Fibroblast of villous mesenchyme (primary cell): ENCODE measurements at regions not wholly inside any gene's neighbourhood (a gene's known extent, or its start where the extent isn't known, plus 50 kb on each side); places are given as distances from the start of the nearest gene placed in this dataset.
"Not testable (repeated sequence)": the region's sequence is repeated elsewhere in the genome, so short reads cannot be mapped to it uniquely, and the experiment has no call there.

ENCODE experiments used
- DNase-seq: peaks from one replicate; pipeline ENCODE4 v3.0.0-alpha.2; 2010; ENCODE audit warnings: low read depth
- H3K4me3 ChIP-seq: 2 replicates; pipeline ENCODE4 v1.5.1; 2011; ENCODE audit warnings: low read depth, mild to moderate bottlenecking, low read length
- CTCF ChIP-seq: IDR thresholded peaks from 2 replicates; pipeline ENCODE4 v1.5.1; 2012; ENCODE audit warnings: low read depth, mild to moderate bottlenecking, low read length; ENCODE audit not compliant: insufficient read depth

- peak; percentile 43 for DNase-seq
- H3K4me3 ChIP-seq, result not testable (repeated sequence)
- TF ChIP-seq CTCF, result peak; percentile 45
Observed at GRCh38 chr9:90226839-90227338, 415.7 kb downstream of the DIRAS2 start.

- not testable (repeated sequence) for DNase-seq
Observed at GRCh38 chr9:90233081-90233480, 409.5 kb downstream of the DIRAS2 start.

GRCh38 chr9:90240541-90240940 is 402.1 kb downstream of the DIRAS2 start:
- DNase-seq, result no peak
- no peak for TF ChIP-seq CTCF
- H3K4me3 ChIP-seq, result no peak overlapping the region

More at GRCh38 chr9:90233081-90233480, 409.5 kb downstream of the DIRAS2 start:
- not testable (repeated sequence) for H3K4me3 ChIP-seq

- DNase-seq, result no peak
- H3K4me3 ChIP-seq, result no peak overlapping the region
- TF ChIP-seq CTCF, result no peak
Observed at GRCh38 chr9:90245661-90246060, 397.0 kb downstream of the DIRAS2 start.

GRCh38 chr9:90249094-90249493 is 393.5 kb downstream of the DIRAS2 start:
- no peak for TF ChIP-seq CTCF
- H3K4me3 ChIP-seq, result no peak overlapping the region
- no peak for DNase-seq

- no peak for DNase-seq
- no peak for TF ChIP-seq CTCF
- H3K4me3 ChIP-seq, result no peak overlapping the region
Observed at GRCh38 chr9:90251316-90251715, 391.3 kb downstream of the DIRAS2 start.

GRCh38 chr9:90256345-90256744 is 386.3 kb downstream of the DIRAS2 start:
- H3K4me3 ChIP-seq, result no peak overlapping the region
- no peak for TF ChIP-seq CTCF
- no peak for DNase-seq
